ENCODE measurements at regions not wholly inside any gene's neighbourhood (a gene's known extent, or its start where the extent isn't known, plus 50 kb on each side); places are given as distances from the start of the nearest gene placed in this dataset.

DNA sequence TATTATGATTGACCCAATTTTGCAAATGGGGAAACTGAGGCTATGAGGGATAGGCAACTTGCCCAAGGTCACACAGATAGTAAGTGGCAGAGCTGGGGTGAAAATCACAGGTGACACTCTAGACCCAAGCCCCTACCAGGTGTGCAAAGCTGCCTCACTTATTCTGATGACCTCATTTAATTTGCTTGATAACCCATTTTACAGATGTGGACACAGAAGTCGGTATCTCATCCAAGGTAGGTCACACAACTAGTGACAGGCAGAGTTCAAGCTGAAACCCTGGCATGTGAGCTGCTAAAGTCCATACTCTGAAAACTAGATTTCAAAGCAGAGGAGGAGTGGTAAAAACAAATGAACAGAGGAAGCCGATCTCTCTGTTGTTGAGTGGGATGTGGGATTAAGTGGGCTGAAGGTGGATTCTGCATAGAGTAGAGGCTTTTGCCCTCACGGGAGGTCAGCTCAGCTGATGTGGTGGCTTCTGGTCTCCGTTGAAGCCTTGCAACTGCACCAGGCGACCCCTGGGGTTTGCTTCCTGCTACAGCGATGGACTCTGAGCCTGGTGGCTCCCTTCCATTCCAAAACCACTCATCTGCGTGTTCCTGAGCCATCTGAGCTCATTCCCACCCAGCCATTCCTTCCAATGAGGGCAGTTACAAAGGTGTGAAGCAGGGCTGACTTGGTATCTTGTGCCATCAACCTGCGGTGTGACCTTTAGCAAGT, 164.3 kb upstream of the FHL2 start:
- Mint-ChIP-seq H3K27ac (ENCODE audit: low read depth) (no peak overlapping the region), H3K9me3 (no peaks in the 10 kb centered on the region), H3K4me1 (no peaks in the 10 kb centered on the region), H3K27me3 (peaks cover 45% of the 10 kb centered on the region), H3K4me3 (no peak overlapping the region), H3K36me3 (ENCODE audit: insufficient read depth) (peaks cover 3% of the 10 kb centered on the region)
- ATAC-seq (replicated peaks; ENCODE audit: extremely low read depth, poor library complexity, severe bottlenecking) (no peak), DNase-seq (ENCODE audit: low spot score in 2 of 2) (no peak)

DNA sequence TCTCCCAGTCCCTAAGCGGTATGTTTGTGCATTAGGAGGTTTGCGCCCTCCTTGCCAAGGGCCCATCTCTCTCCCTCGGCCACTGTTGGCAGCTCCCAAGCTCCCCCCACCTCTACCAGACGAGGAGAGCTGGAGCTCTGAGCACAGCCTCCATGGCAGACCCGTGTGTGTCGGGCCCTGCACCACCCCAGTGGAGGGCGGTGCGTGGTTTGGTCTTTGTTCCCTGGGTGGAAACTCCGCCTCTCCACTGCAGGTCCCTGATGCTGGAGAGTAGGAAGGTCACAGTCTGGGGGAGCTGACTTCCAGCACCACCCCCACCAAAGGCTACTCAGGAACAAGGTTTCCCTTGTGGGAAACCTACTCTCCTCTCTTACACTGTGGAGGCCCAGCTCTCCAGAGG, 162.6 kb upstream of the FHL2 start:
- DNase-seq (ENCODE audit: low spot score in 2 of 2) (no peak), ATAC-seq (replicated peaks; ENCODE audit: extremely low read depth, poor library complexity, severe bottlenecking) (no peak)
- Mint-ChIP-seq H3K36me3 (ENCODE audit: insufficient read depth) (peaks cover 3% of the 10 kb centered on the region), H3K27me3 (peaks cover 47% of the 10 kb centered on the region), H3K9me3 (no peaks in the 10 kb centered on the region), H3K27ac (ENCODE audit: low read depth) (no peak overlapping the region), H3K4me3 (no peak overlapping the region), H3K4me1 (no peaks in the 10 kb centered on the region)

DNA sequence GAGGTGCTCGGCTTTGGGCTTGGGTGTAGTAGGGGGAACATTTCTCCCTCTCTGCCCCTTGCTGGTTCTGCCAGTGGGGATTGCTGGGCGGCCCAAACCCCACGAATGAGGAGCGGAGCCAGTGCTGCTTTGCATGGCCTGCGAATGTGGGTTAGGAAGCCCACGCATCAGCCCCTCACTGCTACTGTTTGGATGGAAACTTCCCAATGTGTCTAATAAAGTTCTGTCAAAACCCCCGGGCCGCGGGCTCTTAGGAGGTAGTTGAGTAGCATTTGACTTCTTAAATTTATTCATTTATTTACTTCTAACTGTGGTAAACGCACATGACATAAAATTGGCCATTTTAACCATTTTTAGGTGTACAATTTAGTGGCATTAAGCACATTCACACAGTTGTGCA, 161.3 kb upstream of the FHL2 start:
- Mint-ChIP-seq H3K4me1 (no peaks in the 10 kb centered on the region), H3K27me3 (peaks cover 60% of the 10 kb centered on the region), H3K36me3 (ENCODE audit: insufficient read depth) (peaks cover 3% of the 10 kb centered on the region), H3K4me3 (no peak overlapping the region), H3K9me3 (no peaks in the 10 kb centered on the region), H3K27ac (ENCODE audit: low read depth) (no peak overlapping the region)
- no peak for ATAC-seq (replicated peaks; ENCODE audit: extremely low read depth, poor library complexity, severe bottlenecking)
- no peak for DNase-seq (ENCODE audit: low spot score in 2 of 2)

DNA sequence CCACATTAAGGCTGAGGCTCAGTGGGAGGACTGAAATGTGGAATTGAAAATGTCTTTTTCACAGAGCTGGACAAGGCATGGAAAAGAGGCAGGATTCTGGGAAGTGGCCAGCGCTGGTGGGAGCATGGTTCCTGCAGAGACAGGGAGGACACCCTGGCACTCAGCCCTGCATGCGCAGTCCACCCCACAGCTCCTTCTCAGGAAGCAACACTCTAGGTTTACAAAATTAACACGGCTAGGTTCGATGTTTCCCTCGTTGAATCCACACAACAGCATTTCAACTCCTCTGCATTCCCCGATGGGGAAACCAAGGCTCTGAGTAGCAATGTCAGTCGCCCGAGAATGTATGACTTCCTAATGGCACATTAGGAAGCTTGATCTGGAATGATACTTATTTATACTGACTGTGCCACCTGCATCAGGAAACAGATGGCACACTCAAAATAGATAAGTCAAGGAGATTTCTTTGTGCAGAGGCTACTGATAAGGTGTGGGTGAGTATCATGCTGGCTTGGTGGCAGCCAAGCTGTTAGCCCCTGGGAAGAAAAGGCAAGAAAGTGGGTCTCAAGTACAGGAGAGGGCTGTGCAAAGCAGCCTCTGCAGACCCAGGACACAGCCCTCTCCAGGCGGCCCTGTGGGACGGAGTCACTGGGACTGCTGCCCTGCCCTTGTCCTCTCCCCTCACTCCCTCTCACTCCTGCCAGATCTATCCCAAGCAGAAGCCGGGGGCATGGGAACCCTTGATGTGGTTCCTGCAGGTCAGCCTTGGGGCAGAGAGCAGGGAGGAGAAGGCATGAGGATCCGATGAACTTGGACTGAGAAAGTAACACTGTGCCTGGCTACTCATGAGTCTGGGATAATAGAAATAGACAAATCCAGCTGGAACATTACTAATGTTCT, 158.4 kb upstream of the FHL2 start:
- H3K27ac Mint-ChIP-seq (ENCODE audit: low read depth), result no peak overlapping the region
- no peaks in the 10 kb centered on the region for H3K4me1 Mint-ChIP-seq
- no peaks in the 10 kb centered on the region for H3K36me3 Mint-ChIP-seq (ENCODE audit: insufficient read depth)
- no peak for ATAC-seq (replicated peaks; ENCODE audit: extremely low read depth, poor library complexity, severe bottlenecking)
- DNase-seq (ENCODE audit: low spot score in 2 of 2), result no peak
- peaks cover 83% of the 10 kb centered on the region for H3K27me3 Mint-ChIP-seq
- H3K4me3 Mint-ChIP-seq, result no peak overlapping the region
- H3K9me3 Mint-ChIP-seq, result no peaks in the 10 kb centered on the region

DNA sequence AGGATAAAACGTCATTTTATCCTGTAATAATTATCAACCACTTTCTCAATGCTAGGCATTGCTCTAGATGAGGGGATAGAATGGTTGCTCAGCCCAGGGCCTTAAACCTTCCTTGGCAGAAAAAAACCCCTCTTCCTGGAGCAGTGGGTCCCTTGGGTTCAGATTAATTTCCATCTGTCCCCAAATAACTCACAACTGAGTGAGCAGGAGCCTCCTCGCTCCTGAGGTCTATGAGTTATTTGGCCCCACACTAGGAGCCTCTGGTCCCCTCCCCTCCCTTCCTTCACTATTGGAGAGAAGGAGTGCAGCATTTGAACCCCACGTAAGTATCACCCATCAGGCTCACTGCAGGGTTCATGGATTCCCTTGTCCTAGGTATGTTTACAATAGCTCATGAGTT, 157.5 kb upstream of the FHL2 start:
- ATAC-seq (replicated peaks; ENCODE audit: extremely low read depth, poor library complexity, severe bottlenecking) (no peak), DNase-seq (ENCODE audit: low spot score in 2 of 2) (no peak)
- Mint-ChIP-seq H3K4me1 (no peaks in the 10 kb centered on the region), H3K27ac (ENCODE audit: low read depth) (no peak overlapping the region), H3K36me3 (ENCODE audit: insufficient read depth) (no peaks in the 10 kb centered on the region), H3K27me3 (peaks cover 85% of the 10 kb centered on the region), H3K4me3 (no peak overlapping the region), H3K9me3 (no peaks in the 10 kb centered on the region)

DNA sequence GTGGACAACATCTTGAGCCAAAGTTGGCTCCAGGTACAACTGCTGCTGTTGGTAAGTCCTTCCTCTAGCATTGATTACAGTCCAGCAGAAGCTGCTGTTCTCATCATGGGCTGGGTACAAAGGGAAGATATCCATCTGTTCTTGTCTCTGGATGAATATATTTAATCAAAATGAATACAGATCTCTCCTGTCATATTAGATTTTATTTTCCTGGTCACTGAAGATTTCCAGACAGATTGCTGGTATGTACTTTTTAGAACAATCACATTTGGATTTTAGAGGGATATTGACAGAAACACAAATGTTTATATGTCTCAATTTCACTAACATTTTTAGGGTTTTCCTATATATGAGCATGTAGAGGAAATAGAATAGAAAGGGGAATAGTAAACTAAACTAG, 155.4 kb upstream of the FHL2 start:
- ATAC-seq (replicated peaks; ENCODE audit: extremely low read depth, poor library complexity, severe bottlenecking) (no peak), DNase-seq (ENCODE audit: low spot score in 2 of 2) (no peak)
- Mint-ChIP-seq H3K27me3 (peaks cover 82% of the 10 kb centered on the region), H3K4me3 (no peak overlapping the region), H3K27ac (ENCODE audit: low read depth) (no peak overlapping the region), H3K36me3 (ENCODE audit: insufficient read depth) (no peaks in the 10 kb centered on the region), H3K4me1 (no peaks in the 10 kb centered on the region), H3K9me3 (no peaks in the 10 kb centered on the region)

DNA sequence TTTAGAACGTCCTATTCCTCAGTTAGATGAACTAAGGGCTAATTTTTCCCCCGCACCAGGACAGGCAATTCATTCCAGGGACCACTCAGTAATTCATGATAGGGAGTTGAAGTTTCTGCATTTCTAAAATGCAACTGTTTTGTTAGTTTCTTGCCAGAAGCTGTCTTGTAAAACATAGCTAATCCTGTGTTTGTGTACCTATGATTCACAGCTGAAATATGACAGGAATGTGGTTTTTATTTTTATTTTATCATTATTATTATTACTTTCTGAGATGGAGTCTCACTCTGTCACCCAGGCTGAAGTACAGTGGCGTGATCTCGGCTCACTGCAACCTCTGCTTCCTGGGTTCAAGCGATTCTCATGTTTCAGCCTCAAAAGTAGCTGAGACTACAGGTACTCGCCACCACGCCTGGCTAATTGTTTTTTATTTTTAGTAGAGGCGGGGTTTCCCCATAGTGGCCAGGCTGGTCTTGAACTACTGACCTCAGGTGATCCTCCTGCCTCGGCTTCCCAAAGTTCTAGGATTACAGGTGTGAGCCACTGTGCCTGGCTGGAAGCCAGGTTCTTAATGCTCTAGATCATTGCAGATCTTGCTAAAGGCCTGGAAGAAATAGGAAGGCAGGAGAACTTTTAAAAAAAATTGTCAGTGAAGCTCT, 154.8 kb upstream of the FHL2 start:
- Mint-ChIP-seq H3K4me3 (no peak overlapping the region), H3K27ac (ENCODE audit: low read depth) (no peak overlapping the region), H3K27me3 (peaks cover 84% of the 10 kb centered on the region), H3K4me1 (no peaks in the 10 kb centered on the region), H3K9me3 (no peaks in the 10 kb centered on the region), H3K36me3 (ENCODE audit: insufficient read depth) (no peaks in the 10 kb centered on the region)
- DNase-seq (ENCODE audit: low spot score in 2 of 2), result no peak
- no peak for ATAC-seq (replicated peaks; ENCODE audit: extremely low read depth, poor library complexity, severe bottlenecking)

DNA sequence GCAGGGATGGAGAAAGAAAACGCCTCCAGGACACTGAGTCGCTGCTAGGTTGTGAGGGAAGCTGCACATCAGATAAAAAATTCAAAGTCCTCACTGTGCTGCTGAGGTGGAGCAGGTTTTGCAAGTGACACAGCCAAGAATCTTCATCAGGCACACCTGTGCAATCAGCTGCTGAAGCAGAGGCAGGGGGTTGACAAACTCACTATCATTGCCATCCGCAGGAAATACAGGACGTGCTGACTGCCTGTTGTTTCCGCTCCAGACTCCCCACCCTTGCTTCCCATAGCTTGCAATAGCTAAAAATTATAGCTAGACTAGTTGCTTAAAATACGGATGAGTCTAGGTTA, 147.8 kb upstream of the FHL2 start:
- H3K4me3 Mint-ChIP-seq, result no peak overlapping the region
- H3K27ac Mint-ChIP-seq (ENCODE audit: low read depth), result no peak overlapping the region
- ATAC-seq (replicated peaks; ENCODE audit: extremely low read depth, poor library complexity, severe bottlenecking), result no peak
- DNase-seq (ENCODE audit: low spot score in 2 of 2), result no peak
- no peaks in the 10 kb centered on the region for H3K9me3 Mint-ChIP-seq
- H3K4me1 Mint-ChIP-seq, result peaks cover 6% of the 10 kb centered on the region
- H3K27me3 Mint-ChIP-seq, result peaks cover 45% of the 10 kb centered on the region
- no peaks in the 10 kb centered on the region for H3K36me3 Mint-ChIP-seq (ENCODE audit: insufficient read depth)

DNA sequence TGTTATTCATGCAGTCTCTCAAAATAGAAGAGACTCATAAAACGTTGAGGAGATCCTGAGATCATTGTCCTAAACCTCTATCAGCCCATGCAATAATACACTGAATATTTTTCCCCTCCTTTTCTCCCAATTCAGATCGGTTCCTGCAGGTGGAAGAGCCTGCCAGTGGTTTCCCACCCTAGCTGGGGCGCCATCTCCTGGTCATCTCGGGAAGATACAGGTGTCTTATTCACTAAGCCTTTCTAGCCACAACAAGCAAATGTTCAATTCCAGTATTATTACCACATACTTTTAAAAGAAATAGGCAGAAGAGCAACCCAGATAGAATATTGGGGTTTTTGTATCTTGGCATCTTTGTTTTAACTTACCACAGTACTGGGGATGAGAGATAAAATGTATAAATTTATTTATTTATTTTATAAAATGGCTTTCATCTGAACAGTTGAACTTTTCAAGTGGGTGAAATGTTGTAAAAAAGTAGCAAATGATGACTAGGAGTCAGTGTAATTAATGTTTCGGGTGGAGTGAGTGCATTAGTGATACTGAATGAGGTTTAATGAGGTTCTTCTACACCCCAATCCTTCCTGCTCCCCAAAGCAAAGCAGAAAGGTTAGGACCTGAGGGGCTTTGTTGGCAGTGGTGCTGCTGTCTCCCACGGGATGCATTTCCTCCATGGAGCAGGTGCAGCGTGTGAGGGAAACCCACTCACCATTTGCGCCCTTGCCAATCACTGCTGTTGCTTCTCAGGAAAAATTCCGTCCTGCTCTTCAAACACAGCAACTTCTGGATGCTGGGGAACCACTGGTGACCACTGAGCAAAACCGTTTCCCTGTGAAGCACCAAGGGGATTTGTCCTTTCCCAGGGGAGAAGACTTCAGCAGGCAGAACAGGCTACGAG, 147.1 kb upstream of the FHL2 start:
- no peak overlapping the region for H3K27ac Mint-ChIP-seq (ENCODE audit: low read depth)
- H3K4me1 Mint-ChIP-seq, result peaks cover 6% of the 10 kb centered on the region
- no peaks in the 10 kb centered on the region for H3K9me3 Mint-ChIP-seq
- no peak overlapping the region for H3K4me3 Mint-ChIP-seq
- peaks cover 43% of the 10 kb centered on the region for H3K27me3 Mint-ChIP-seq
- no peaks in the 10 kb centered on the region for H3K36me3 Mint-ChIP-seq (ENCODE audit: insufficient read depth)
- no peak for ATAC-seq (replicated peaks; ENCODE audit: extremely low read depth, poor library complexity, severe bottlenecking)
- DNase-seq (ENCODE audit: low spot score in 2 of 2), result peak; percentile 28 to 43

DNA sequence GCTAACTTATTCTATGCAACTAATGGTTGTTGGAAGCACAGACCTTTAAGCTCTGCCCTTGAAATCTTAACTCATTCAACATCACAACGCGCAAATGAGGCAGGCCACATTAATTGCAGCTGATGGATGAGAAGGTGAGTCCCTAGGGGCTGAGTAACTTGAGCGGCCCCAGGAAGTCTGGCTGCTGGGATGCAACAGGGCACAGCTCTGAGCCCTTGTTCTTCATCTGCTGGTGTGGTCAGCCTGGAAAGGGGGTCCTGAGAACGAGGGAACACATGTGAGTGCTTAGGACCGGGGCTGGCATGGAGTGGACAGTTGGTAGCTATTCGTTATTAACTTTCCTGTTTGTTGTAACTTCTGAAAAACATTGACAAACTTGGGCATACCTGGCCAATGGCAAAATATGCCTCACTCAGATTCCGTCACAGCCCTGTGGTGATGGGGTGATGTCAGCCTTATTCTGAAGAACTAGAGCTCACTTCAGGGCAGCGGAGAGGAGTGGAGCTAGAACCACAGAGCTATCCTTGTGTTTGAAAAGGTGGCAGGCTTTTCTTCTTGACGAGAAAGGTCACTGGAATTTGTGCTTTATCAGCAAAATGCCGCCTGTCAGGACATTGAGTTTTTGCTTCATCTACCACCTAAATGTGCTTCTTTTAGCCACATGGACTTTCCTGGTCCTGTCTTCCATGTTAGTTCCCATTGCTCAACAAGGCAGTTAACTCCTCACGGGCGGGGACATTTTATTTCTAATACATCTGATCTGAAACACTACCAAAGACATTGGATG, 145.9 kb upstream of the FHL2 start:
- no peaks in the 10 kb centered on the region for H3K36me3 Mint-ChIP-seq (ENCODE audit: insufficient read depth)
- H3K4me1 Mint-ChIP-seq, result peaks cover 6% of the 10 kb centered on the region
- H3K27ac Mint-ChIP-seq (ENCODE audit: low read depth), result no peak overlapping the region
- H3K4me3 Mint-ChIP-seq, result no peak overlapping the region
- ATAC-seq (replicated peaks; ENCODE audit: extremely low read depth, poor library complexity, severe bottlenecking), result no peak
- no peak for DNase-seq (ENCODE audit: low spot score in 2 of 2)
- H3K9me3 Mint-ChIP-seq, result no peaks in the 10 kb centered on the region
- H3K27me3 Mint-ChIP-seq, result peaks cover 37% of the 10 kb centered on the region

DNA sequence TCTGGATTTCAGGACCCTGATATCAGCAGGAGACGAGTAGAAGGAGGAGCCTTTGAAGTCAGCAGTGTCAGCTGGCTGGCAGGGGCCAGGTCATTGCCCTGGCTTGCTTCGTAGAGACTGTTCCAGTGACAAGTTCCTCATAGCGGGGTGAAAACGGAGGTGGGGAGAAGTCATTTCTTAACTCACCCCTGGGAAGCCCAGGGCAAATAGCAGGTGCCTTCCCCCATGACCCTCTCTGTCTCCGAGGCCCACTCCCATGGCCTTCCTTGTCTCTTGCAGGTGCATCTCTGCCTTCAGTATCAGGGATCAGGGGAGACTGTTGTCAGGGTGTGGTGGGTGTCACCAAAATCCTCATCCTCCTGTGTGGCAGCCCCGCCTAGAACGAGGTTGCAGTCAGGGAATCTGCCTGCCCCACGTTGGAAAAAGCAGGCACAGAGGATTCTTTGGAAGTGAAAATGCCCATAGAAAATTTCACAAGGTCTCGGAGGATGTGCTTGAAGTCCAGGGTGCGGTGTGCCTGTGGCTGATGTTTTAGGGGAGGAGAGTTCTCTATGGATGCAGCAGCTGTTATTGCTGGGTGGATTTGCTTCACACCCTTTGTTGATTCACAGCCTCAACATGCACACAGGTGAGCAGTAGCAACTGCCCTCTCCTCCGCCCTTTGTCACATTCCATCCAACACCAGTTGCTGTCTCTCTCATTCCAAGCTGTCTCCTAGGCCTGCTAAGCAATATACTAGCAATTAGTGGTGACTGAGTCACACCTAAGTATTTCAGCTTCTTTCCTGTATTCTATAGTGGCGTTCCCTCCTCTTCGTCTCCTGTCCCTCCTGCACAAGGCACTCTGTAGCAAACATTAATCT, 142.6 kb upstream of the FHL2 start:
- Mint-ChIP-seq H3K4me3 (no peak overlapping the region), H3K9me3 (no peaks in the 10 kb centered on the region), H3K27me3 (peaks cover 32% of the 10 kb centered on the region), H3K4me1 (peaks cover 6% of the 10 kb centered on the region), H3K36me3 (ENCODE audit: insufficient read depth) (no peaks in the 10 kb centered on the region), H3K27ac (ENCODE audit: low read depth) (no peak overlapping the region)
- DNase-seq (ENCODE audit: low spot score in 2 of 2) (no peak), ATAC-seq (replicated peaks; ENCODE audit: extremely low read depth, poor library complexity, severe bottlenecking) (no peak)
